Endothelial cell of umbilical vein (primary cell): ENCODE measurements at regions not wholly inside any gene's neighbourhood (a gene's known extent, or its start where the extent isn't known, plus 50 kb on each side); places are given as distances from the start of the nearest gene placed in this dataset.

Source experiments
- BruUV-seq: library from RNA; stranded (reverse); fragments of 400-500 nt; replicated peaks from 2 replicates; lab custom pipeline; 2021; lab: Mats Ljungman, UMichigan
- CTCF ChIA-PET: fragments of 300-600, 350-600 bp; sonication (Branson Sonifier 250); formaldehyde crosslinking; loops from one replicate; lab custom pipeline; 2021; ENCODE audit warnings: antibody characterized with exemption, inconsistent platforms; lab: Charles Lee
- POLR2A ChIA-PET: fragments of 300-600, 350-600 bp; sonication (Branson Sonifier 250); formaldehyde crosslinking; loops from one replicate; lab custom pipeline; 2021; ENCODE audit warnings: antibody characterized with exemption, inconsistent platforms; lab: Charles Lee
- DNase-seq: peaks from one replicate; pipeline ENCODE4 v3.0.0-alpha.2; 2011; ENCODE audit warnings: low read depth, low spot score
- FAIRE-seq: peaks from 2 replicates; lab custom pipeline; 2011; peaks lifted over from hg19 to GRCh38; lab: Jason Lieb, UNC
- H2AFZ ChIP-seq: 2 replicates; pipeline ENCODE4 v1.6.0; 2012; ENCODE audit warnings: low read depth, low read length, control low read depth, inconsistent platforms
- H3K27ac ChIP-seq: 2 replicates; pipeline ENCODE4 v1.5.1; 2011; ENCODE audit warnings: low read depth, mild to moderate bottlenecking, control low read depth, low read length, moderate library complexity; ENCODE audit not compliant: insufficient read depth
- H3K27me3 ChIP-seq, 2 experiments: 2 replicates each; pipeline versions ENCODE4 v1.6.0 to v1.6.1; 2011; ENCODE audit warnings: low read length in 2 of 2, mixed read lengths in 1 of 2; ENCODE audit not compliant: control insufficient read depth in 2 of 2, insufficient read depth in 2 of 2
- H3K36me3 ChIP-seq, 2 experiments: 2 replicates in 1 of 2; 3 replicates in 1 of 2; pipeline ENCODE4 v1.5.1; 2011; ENCODE audit warnings: low read length in 2 of 2, mild to moderate bottlenecking in 1 of 2, moderate library complexity in 1 of 2; ENCODE audit not compliant: control insufficient read depth in 2 of 2, insufficient read depth in 2 of 2; ENCODE audit errors: extremely low read depth in 1 of 2
- H3K4me1 ChIP-seq: 3 replicates; pipeline ENCODE4 v1.5.1; 2011; ENCODE audit warnings: mild to moderate bottlenecking, low read length; ENCODE audit not compliant: control insufficient read depth, insufficient read depth; ENCODE audit errors: extremely low read depth
- H3K4me2 ChIP-seq: 2 replicates; pipeline ENCODE4 v1.6.1; 2011; ENCODE audit warnings: low read length, control low read depth, mixed read lengths; ENCODE audit not compliant: insufficient read depth
- H3K4me3 ChIP-seq, 3 experiments: fragments of 200-600 bp in 1 of 3; sonication (generic), shearing (Covaris generic) in 1 of 3; replicated peaks in 1 of 3; 2 replicates each; pipeline ENCODE4 v1.5.1; 2011 to 2016; ENCODE audit warnings: control low read depth in 3 of 3, low read length in 3 of 3, mild to moderate bottlenecking in 2 of 3, inconsistent platforms in 1 of 3, low read depth in 1 of 3, moderate library complexity in 1 of 3; ENCODE audit not compliant: insufficient read depth in 1 of 3
- H3K79me2 ChIP-seq: 2 replicates; pipeline ENCODE4 v1.6.0; 2012; ENCODE audit warnings: low read length, inconsistent platforms; ENCODE audit not compliant: control insufficient read depth, insufficient read depth
- H3K9ac ChIP-seq: replicated peaks from 2 replicates; pipeline ENCODE3; 2011; ENCODE audit warnings: low read length, control low read depth; ENCODE audit not compliant: insufficient read depth; ENCODE audit errors: extremely low read depth
- H3K9me1 ChIP-seq: replicated peaks from 3 replicates; pipeline ENCODE4 v1.6.0; 2011; ENCODE audit warnings: mild to moderate bottlenecking, low read length; ENCODE audit not compliant: control insufficient read depth, insufficient read depth; ENCODE audit errors: extremely low read depth
- H3K9me3 ChIP-seq: replicated peaks from 2 replicates; pipeline ENCODE4 v1.5.1; 2012; ENCODE audit warnings: low read length, inconsistent platforms; ENCODE audit not compliant: control insufficient read depth, insufficient read depth
- H4K20me1 ChIP-seq: replicated peaks from 2 replicates; pipeline ENCODE3; 2011; ENCODE audit warnings: mild to moderate bottlenecking, low read length; ENCODE audit not compliant: control insufficient read depth, insufficient read depth; ENCODE audit errors: extremely low read depth
- CTCF ChIP-seq, 2 donors: IDR thresholded peaks; 1 replicate in 1 of 2; 2 replicates in 1 of 2; pipeline ENCODE4 v1.5.1; 2011; ENCODE audit warnings: low read length in 2 of 2, mild to moderate bottlenecking in 2 of 2, moderate library complexity in 2 of 2, control low read depth in 1 of 2, inconsistent platforms in 1 of 2, low read depth in 1 of 2; ENCODE audit not compliant: insufficient read depth in 1 of 2; ENCODE audit errors: extremely low read depth in 1 of 2
- EZH2 ChIP-seq: IDR thresholded peaks from 2 replicates; pipeline ENCODE4 v1.6.1; 2012; ENCODE audit warnings: borderline replicate concordance, low read depth, mild to moderate bottlenecking, moderate library complexity, low read length, inconsistent platforms; ENCODE audit not compliant: severe bottlenecking
- FOS ChIP-seq: IDR thresholded peaks from 2 replicates; pipeline ENCODE4 v1.6.1; 2011; ENCODE audit warnings: mild to moderate bottlenecking, low read length, moderate library complexity, borderline replicate concordance; ENCODE audit not compliant: insufficient read depth
- GATA2 ChIP-seq: IDR thresholded peaks from 2 replicates; pipeline ENCODE4 v1.7.0; 2011; ENCODE audit warnings: low read depth, mild to moderate bottlenecking, moderate library complexity, mixed read lengths, low read length; ENCODE audit not compliant: insufficient read length, insufficient read depth
- JUN ChIP-seq: IDR thresholded peaks from 2 replicates; pipeline ENCODE4 v1.6.1; 2011; ENCODE audit warnings: borderline replicate concordance, low read depth; ENCODE audit not compliant: insufficient read length, insufficient read depth
- MAX ChIP-seq: IDR thresholded peaks from 2 replicates; pipeline ENCODE4 v1.6.1; 2011; ENCODE audit not compliant: insufficient read depth, insufficient read length
- MYC ChIP-seq: IDR thresholded peaks from one replicate; pipeline ENCODE4 v1.6.1; 2011; ENCODE audit warnings: mild to moderate bottlenecking, low read depth, low read length
- POLR2A ChIP-seq: IDR thresholded peaks from 2 replicates; pipeline ENCODE4 v1.6.1; 2012; ENCODE audit warnings: low read depth, mild to moderate bottlenecking, control low read depth, low read length
- POLR2AphosphoS5 ChIP-seq: IDR thresholded peaks from 2 replicates; pipeline ENCODE4 v1.6.1; 2012; ENCODE audit warnings: low read depth, mild to moderate bottlenecking, control low read depth, low read length, moderate library complexity; ENCODE audit not compliant: insufficient read depth
- dilution Hi-C: fragments of 300-500 bp; cut with MboI; formaldehyde crosslinking; loops from one replicate; pipeline ENCODE4 v1.15.0; 2019; ENCODE audit warnings: low sequenced_read_pairs; ENCODE audit not compliant: extremely low pct_ligation_motif_present
- intact Hi-C: fragments of 100-400 bp; cut with micrococcal nuclease; formaldehyde crosslinking; loops from one replicate; pipeline ENCODE4 v1.10.0; 2022

- FAIRE-seq (no peak), DNase-seq (no peak)
- BruUV-seq, result no TSS peak
- CTCF ChIA-PET, result interaction anchor here (1.3 to 2.6 kb wide), 2 partner anchors 10 to 22 kb away, joined by 3 to 8 read pairs; no protein-coding TSS in a partner anchor
- Histone ChIP-seq H3K79me2 (no peaks in the 10 kb centered on the region), H3K4me3 (no peak overlapping the region), H2AFZ (no peak overlapping the region), H3K4me2 (no peak overlapping the region), H3K36me3 (no peaks in the 10 kb centered on the region), H3K9ac (no peak overlapping the region), H3K4me1 (no peaks in the 10 kb centered on the region), H3K27me3 (no peaks in the 10 kb centered on the region), H3K9me1 (no peaks in the 10 kb centered on the region), H4K20me1 (no peaks in the 10 kb centered on the region), H3K27ac (no peak overlapping the region), H3K9me3 (no peaks in the 10 kb centered on the region)
- dilution Hi-C loops, result no loop called here
- POLR2A ChIA-PET, result no interaction called here
- TF ChIP-seq GATA2 (no peak), MAX (no peak), FOS (no peak), MYC (no peak), EZH2 (no peak)
- intact Hi-C loops, result no loop called here
These were observed 214.8 kb upstream of the BTBD3 start for GRCh38 chr20:11702721-11703518.

- dilution Hi-C loops, result no loop called here
- ChIA-PET POLR2A (no interaction called here), CTCF (no interaction called here)
- H3K9ac ChIP-seq, result no peak overlapping the region
- no peaks in the 10 kb centered on the region for H3K27me3 ChIP-seq
- intact Hi-C loops, result no loop called here
- H3K79me2 ChIP-seq, result no peaks in the 10 kb centered on the region
- BruUV-seq, result no TSS peak
- no peaks in the 10 kb centered on the region for H3K36me3 ChIP-seq
- no peak overlapping the region for H2AFZ ChIP-seq
- TF ChIP-seq MYC, result no peak
- TF ChIP-seq MAX, result no peak
- TF ChIP-seq GATA2, result no peak
- TF ChIP-seq FOS, result no peak
- TF ChIP-seq POLR2A, result no peak
- no peak for TF ChIP-seq EZH2
- no peak for TF ChIP-seq POLR2AphosphoS5
- TF ChIP-seq CTCF (IDR thresholded peaks at IDR 0.05; ENCODE audit: extremely low read depth in 1 of 2, insufficient read depth in 1 of 2, low read depth in 1 of 2, low read length in 2 of 2), result no peak
- no peak for TF ChIP-seq JUN
- no peaks in the 10 kb centered on the region for H3K4me1 ChIP-seq
- no peaks in the 10 kb centered on the region for H4K20me1 ChIP-seq
- H3K27ac ChIP-seq, result no peak overlapping the region
- H3K9me3 ChIP-seq, result no peaks in the 10 kb centered on the region
- H3K9me1 ChIP-seq, result no peaks in the 10 kb centered on the region
- no peak for DNase-seq
- H3K4me2 ChIP-seq, result no peak overlapping the region
- no peak overlapping the region for H3K4me3 ChIP-seq
- no peak for FAIRE-seq
These were observed 212.2 kb upstream of the BTBD3 start for GRCh38 chr20:11705512-11705911.
